ENCODE measurements at regions not wholly inside any gene's neighbourhood (a gene's known extent, or its start where the extent isn't known, plus 50 kb on each side); places are given as distances from the start of the nearest gene placed in this dataset.
A peak's percentile ranks its signal among the peaks of the same experiment; 100 is the strongest.
"Not testable (repeated sequence)": the region's sequence is repeated elsewhere in the genome, so short reads cannot be mapped to it uniquely, and the experiment has no call there.

DNA sequence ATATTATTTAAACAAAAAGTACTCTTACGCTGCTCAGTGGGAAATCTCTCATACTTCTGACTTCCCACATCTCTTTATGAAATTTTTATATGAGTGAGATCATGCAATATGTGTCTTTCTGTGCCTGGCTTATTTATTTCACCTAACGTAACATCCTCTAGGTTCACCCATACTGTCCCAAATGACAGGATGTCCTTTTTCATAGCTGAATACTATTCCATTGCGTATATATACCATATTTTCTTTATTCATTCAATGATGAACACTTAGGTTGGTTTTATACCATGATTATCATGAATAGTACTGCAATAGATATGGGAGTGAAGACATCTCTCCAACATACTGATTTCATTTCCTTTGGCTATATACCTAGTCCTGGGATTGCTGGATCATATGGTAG is 57.8 kb upstream of the TPP2 start:
- no peak for FAIRE-seq
- no peak for DNase-seq (ENCODE audit: insufficient read length, low spot score)
- no peak for TF ChIP-seq TAF1 (IDR thresholded peaks at IDR 0.05; ENCODE audit: low read depth, low read length)
- no peak for TF ChIP-seq POLR2AphosphoS5 (IDR thresholded peaks at IDR 0.05; ENCODE audit: low read depth, low read length)
- no peak for TF ChIP-seq PAX5 (IDR thresholded peaks at IDR 0.05; ENCODE audit: insufficient read depth, low read length, severe bottlenecking)
- no peak for TF ChIP-seq POLR2A (IDR thresholded peaks at IDR 0.05; ENCODE audit: low read depth, low read length)
- TF ChIP-seq SPI1 (IDR thresholded peaks at IDR 0.05; ENCODE audit: low read depth, low read length) = no peak
- TF ChIP-seq POU2F2 (IDR thresholded peaks at IDR 0.05; ENCODE audit: low read depth, low read length) = no peak

DNA sequence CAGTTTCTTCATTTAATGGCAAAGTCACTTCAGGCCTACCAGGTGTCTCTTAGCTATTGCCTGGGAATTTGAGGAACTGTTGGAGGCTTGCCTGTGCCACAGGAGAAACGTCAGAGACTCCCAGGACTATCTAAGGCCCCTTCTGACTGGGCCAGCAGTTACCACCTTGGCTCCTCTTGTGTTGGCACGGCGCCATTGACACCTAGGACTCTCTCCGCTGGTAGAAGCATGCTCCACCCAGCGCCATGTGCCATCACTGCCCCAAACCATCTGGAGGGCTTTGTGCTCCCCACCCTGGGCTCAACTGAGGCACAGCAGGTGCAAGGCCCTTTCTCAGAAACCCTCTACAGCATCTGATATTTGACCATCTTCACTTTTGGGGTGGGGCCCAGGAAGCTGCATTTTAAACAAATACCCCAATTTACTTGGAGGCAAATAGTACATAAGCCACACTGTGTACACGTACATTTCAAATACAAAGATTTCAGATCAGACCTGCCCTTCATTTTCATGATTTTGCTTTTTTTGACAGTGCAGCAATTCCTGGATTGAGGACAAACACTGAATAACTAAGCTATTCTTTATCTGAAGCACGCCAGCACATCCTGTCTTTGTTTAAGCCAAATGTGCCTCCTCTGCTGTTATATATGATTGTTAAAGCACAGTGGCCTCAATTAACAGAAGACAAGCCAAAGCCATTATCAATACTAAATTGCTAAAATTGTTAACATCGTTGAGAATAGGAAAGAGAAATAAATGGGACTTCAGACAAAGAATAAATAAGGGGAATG is 59.9 kb upstream of the TPP2 start:
- FAIRE-seq (no peak), DNase-seq (ENCODE audit: insufficient read length, low spot score) (no peak)
- TF ChIP-seq PAX5 (IDR thresholded peaks at IDR 0.05; ENCODE audit: insufficient read depth, low read length, severe bottlenecking) (no peak), POLR2A (IDR thresholded peaks at IDR 0.05; ENCODE audit: low read depth, low read length) (no peak), TAF1 (IDR thresholded peaks at IDR 0.05; ENCODE audit: low read depth, low read length) (no peak), POU2F2 (IDR thresholded peaks at IDR 0.05; ENCODE audit: low read depth, low read length) (no peak), SPI1 (IDR thresholded peaks at IDR 0.05; ENCODE audit: low read depth, low read length) (no peak), POLR2AphosphoS5 (IDR thresholded peaks at IDR 0.05; ENCODE audit: low read depth, low read length) (no peak)

DNA sequence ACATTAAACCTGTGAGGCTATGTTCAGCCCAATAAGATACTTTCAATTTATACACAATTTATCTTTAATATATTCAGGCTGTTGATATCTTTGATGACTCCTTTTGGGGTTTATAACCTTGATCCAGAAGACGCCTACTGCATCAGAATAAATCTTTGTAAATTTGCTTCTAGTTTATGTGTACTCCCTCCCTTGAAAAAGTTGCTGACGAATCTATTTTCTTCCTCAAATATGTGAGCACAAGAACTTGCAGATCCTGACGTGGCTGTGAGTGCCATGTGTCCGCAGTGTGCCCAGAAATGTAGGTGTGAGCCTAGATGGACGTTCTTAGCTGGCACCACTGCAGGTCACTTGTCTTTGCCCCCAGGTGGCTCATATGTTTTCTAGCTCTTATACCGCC is 60.6 kb upstream of the TPP2 start:
- FAIRE-seq (no peak), DNase-seq (ENCODE audit: insufficient read length, low spot score) (no peak)
- TF ChIP-seq POLR2AphosphoS5 (IDR thresholded peaks at IDR 0.05; ENCODE audit: low read depth, low read length) = no peak
- no peak for TF ChIP-seq SPI1 (IDR thresholded peaks at IDR 0.05; ENCODE audit: low read depth, low read length)
- no peak for TF ChIP-seq PAX5 (IDR thresholded peaks at IDR 0.05; ENCODE audit: insufficient read depth, low read length, severe bottlenecking)
- TF ChIP-seq TAF1 (IDR thresholded peaks at IDR 0.05; ENCODE audit: low read depth, low read length) = no peak
- no peak for TF ChIP-seq POU2F2 (IDR thresholded peaks at IDR 0.05; ENCODE audit: low read depth, low read length)
- no peak for TF ChIP-seq POLR2A (IDR thresholded peaks at IDR 0.05; ENCODE audit: low read depth, low read length)

DNA sequence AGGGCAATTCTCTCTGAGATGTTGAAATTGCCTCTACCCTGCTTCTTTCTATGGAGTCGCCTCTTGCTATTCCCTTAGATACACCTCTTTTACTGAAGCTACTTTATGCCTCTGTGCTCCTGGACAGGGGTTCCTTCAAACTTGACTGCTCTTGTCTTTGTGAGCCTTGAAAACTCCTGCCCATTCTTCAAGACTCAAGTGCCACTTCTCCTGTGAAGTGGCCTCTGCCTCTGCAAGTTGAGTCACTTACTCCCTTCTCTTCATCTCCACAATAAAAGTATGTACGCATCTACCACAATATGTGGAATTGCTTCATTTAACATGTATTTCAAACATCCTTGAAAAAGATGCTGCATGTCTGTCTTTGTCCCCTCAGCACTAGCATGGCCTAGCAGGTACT is 66.0 kb upstream of the TPP2 start:
- DNase-seq (ENCODE audit: insufficient read length, low spot score) = no peak

DNA sequence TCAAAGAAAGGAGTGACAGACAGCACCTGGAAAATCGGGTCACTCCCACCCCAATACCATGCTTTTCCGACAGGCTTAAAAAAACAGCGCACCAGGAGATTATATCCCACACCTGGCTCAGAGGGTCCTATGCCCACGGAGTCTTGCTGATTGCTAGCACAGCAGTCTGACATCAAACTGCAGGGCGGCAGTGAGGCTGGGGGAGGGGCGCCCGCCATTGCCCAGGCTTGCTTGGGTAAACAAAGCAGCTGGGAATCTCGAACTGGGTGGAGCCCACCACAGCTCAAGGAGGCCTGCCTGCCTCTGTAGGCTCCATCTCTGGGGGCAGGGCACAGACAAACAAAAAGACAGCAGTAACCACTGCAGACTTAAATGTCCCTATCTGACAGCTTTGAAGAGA is 74.5 kb upstream of the TPP2 start:
- not testable (repeated sequence) for FAIRE-seq; DNase-seq (ENCODE audit: insufficient read length, low spot score)

More for the DNA sequence above, 66.0 kb upstream of the TPP2 start:
- FAIRE-seq = no peak
- TF ChIP-seq POLR2AphosphoS5 (IDR thresholded peaks at IDR 0.05; ENCODE audit: low read depth, low read length) (no peak), PAX5 (IDR thresholded peaks at IDR 0.05; ENCODE audit: insufficient read depth, low read length, severe bottlenecking) (no peak)

DNA sequence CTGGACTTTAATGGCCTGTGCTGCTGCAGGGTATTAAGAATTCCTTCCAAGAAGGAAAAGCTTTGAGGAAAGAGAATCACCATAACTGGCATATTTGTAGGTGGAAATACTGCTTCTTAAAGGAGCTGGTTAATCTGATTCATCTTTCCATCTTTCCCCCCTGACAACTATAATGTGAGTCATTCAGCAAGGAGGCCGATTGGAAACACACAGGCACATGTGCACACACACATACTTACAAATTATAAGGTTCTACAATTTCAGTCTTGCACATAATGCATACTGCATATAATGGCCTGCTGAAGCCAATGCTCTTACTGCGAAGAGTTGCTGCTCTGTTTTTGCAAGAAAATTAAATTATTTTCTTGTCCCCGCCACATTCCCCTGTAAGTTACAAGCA is 78.8 kb upstream of the TPP2 start:
- DNase-seq (ENCODE audit: insufficient read length, low spot score) = no peak
- TF ChIP-seq TAF1 (IDR thresholded peaks at IDR 0.05; ENCODE audit: low read depth, low read length) (no peak), POLR2A (IDR thresholded peaks at IDR 0.05; ENCODE audit: low read depth, low read length) (no peak), SPI1 (IDR thresholded peaks at IDR 0.05; ENCODE audit: low read depth, low read length) (no peak), POLR2AphosphoS5 (IDR thresholded peaks at IDR 0.05; ENCODE audit: low read depth, low read length) (no peak), POU2F2 (IDR thresholded peaks at IDR 0.05; ENCODE audit: low read depth, low read length) (no peak), PAX5 (IDR thresholded peaks at IDR 0.05; ENCODE audit: insufficient read depth, low read length, severe bottlenecking) (no peak)
- no peak for FAIRE-seq

DNA sequence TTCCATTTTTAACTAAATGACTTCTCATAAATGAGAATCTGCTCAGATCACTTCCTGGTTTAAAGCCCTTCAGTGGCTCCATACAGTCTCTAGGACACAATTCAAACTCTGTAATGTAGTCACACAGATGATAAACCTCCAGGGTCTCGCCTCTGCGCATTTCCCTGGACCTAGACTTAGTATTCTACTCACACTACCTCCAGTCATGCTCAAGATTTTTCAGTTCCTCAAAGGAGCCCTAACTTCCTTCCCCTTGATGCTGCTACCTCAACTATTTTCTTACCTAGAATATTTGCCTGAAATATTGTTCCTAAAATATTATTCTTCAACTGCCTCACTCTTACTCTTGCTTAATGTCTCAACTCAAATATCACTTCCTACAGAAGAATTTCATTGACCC is 86.7 kb upstream of the TPP2 start:
- TF ChIP-seq SPI1 (IDR thresholded peaks at IDR 0.05; ENCODE audit: low read depth, low read length) (peak; percentile 41; the same call in 1 of the 2 replicates), POLR2A (IDR thresholded peaks at IDR 0.05; ENCODE audit: low read depth, low read length) (no peak)
- no peak for DNase-seq (ENCODE audit: insufficient read length, low spot score)
- no peak for FAIRE-seq

DNA sequence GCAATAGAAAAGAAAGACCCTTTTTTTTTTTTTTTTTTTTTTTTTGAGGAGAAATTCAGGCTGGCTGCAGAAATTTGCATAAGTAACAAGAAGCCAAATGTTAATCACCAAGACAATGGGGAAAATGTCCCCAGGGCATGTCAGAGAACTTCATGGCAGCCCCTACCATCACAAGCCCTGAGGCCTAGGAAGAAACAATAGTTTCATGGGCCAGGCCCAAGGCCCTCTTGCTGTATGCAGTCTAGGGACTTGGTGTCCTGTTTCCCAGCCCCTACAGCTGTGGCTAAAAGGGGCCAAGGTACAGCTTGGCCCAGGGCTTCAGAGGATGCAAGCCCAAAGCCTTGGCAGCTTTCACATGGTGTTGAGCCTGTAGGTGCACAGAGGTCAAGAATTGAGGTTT is 88.4 kb upstream of the TPP2 start:
- FAIRE-seq = no peak
- TF ChIP-seq POU2F2 (IDR thresholded peaks at IDR 0.05; ENCODE audit: low read depth, low read length) = no peak
- no peak for TF ChIP-seq POLR2A (IDR thresholded peaks at IDR 0.05; ENCODE audit: low read depth, low read length)
- no peak for TF ChIP-seq TAF1 (IDR thresholded peaks at IDR 0.05; ENCODE audit: low read depth, low read length)
- TF ChIP-seq SPI1 (IDR thresholded peaks at IDR 0.05; ENCODE audit: low read depth, low read length) = no peak
- TF ChIP-seq PAX5 (IDR thresholded peaks at IDR 0.05; ENCODE audit: insufficient read depth, low read length, severe bottlenecking) = no peak
- DNase-seq (ENCODE audit: insufficient read length, low spot score) = no peak

DNA sequence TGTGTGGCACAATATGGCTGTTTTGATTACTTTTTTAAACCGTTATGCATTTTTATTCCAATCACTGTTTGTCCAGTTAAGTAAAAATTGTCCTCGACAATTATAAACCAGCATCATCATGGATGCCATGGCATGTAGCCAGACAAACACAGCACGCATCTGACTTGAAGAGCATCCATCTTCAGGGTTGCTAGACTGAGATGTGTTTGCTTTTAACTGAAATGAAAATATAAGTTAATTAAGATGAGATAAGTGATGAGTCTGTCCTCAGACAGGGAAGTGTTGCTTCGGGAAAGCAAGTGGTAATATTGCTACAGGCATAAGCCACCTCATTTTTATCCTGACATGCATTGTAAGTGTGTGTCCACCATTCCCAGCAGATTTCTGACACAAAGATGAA is 92.8 kb upstream of the TPP2 start:
- FAIRE-seq = no peak
- no peak for DNase-seq (ENCODE audit: insufficient read length, low spot score)
- TF ChIP-seq POLR2AphosphoS5 (IDR thresholded peaks at IDR 0.05; ENCODE audit: low read depth, low read length) (no peak), SPI1 (IDR thresholded peaks at IDR 0.05; ENCODE audit: low read depth, low read length) (no peak), POLR2A (IDR thresholded peaks at IDR 0.05; ENCODE audit: low read depth, low read length) (no peak), TAF1 (IDR thresholded peaks at IDR 0.05; ENCODE audit: low read depth, low read length) (no peak), PAX5 (IDR thresholded peaks at IDR 0.05; ENCODE audit: insufficient read depth, low read length, severe bottlenecking) (no peak), POU2F2 (IDR thresholded peaks at IDR 0.05; ENCODE audit: low read depth, low read length) (no peak)

DNA sequence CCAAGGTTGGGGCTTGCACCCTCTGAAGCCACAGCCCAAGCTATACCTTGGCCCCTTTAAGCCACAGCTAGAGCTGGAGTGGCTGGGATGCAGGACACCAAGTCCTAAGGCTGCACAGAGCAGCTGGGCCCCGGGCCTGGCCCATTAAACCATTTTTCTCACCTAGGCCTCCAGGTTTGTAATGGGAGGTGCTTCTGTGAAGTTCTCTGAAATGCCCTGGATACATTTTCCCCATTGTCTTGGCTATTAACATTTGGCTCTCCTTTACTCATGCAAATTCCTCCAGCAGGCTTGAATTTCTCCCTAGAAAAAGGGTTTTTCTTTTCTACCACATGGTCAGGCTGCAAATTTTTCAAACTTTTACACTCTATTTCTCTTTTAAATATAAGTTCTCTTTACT is 93.8 kb upstream of the FGF14 start:
- FAIRE-seq = no peak
- TF ChIP-seq SPI1 (IDR thresholded peaks at IDR 0.05; ENCODE audit: low read depth, low read length) (no peak), POLR2A (IDR thresholded peaks at IDR 0.05; ENCODE audit: low read depth, low read length) (no peak), TAF1 (IDR thresholded peaks at IDR 0.05; ENCODE audit: low read depth, low read length) (no peak), POLR2AphosphoS5 (IDR thresholded peaks at IDR 0.05; ENCODE audit: low read depth, low read length) (no peak), POU2F2 (IDR thresholded peaks at IDR 0.05; ENCODE audit: low read depth, low read length) (no peak), PAX5 (IDR thresholded peaks at IDR 0.05; ENCODE audit: insufficient read depth, low read length, severe bottlenecking) (no peak)
- no peak for DNase-seq (ENCODE audit: insufficient read length, low spot score)

All from GM12891 (cell line).